HG02798 (cell line): ENCODE measurements at regions not wholly inside any gene's neighbourhood (a gene's known extent, or its start where the extent isn't known, plus 50 kb on each side); places are given as distances from the start of the nearest gene placed in this dataset.

Source experiments
- ATAC-seq: cut with Tn5 transposase; IDR thresholded peaks from one replicate; pipeline ENCODE4 v1.9.1; 2021; ENCODE audit warnings: mild to moderate bottlenecking; ENCODE audit not compliant: unreplicated experiment, poor library complexity

GRCh38 chr10:10311966-10312365, 705.7 kb upstream of the CELF2 start:
- ATAC-seq: no peak

DNA sequence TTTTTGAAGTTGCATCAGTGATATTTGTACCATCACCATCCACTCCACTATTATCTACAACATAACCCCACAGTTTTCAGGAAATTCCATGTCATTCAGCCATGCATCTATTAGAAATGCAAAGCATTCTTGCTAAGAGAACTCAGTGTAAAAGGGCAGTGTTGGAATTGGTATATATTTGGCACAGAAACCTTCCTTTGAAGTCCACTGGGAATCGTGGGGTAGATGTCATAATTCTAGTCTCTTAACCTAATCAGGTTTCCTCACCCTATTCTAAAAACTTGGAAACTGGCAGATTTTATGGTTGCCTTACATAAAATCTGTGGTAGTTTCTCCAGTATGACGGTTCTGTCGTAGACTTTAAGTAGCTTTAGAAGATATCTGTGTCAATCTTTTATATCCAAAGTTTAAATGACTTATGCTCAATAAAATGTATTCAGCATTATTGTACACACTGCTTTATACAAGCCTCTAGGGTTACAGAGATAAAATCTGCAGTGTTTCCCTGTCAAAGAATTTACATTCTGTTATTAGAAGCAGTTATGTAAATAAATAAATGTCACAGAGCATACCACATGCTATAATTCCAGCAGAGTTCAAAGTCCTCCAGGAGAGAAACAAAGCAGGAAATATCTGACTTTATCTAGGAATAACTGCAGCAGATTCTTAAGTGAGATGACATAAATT, 704.4 kb upstream of the CELF2 start:
- ATAC-seq: no peak

DNA sequence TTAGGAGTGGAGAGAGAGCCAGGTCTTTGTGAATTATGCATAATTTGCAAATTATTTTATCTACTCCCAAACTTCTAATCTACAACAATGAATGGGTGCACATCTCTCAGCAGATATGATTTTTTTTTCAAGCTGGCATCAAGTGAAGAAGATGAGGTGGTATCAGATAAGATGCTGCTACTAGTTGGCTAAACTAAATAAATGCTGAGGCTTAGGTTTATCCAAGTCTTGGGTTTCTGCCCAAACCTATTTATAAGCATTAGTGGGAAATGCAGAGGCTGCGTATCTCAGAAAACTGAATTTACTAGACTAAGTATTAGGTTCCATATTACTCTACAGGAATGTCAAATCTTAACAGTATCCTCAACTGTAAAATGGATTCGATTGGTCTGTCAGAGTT, 703.0 kb upstream of the CELF2 start:
- ATAC-seq: no peak

DNA sequence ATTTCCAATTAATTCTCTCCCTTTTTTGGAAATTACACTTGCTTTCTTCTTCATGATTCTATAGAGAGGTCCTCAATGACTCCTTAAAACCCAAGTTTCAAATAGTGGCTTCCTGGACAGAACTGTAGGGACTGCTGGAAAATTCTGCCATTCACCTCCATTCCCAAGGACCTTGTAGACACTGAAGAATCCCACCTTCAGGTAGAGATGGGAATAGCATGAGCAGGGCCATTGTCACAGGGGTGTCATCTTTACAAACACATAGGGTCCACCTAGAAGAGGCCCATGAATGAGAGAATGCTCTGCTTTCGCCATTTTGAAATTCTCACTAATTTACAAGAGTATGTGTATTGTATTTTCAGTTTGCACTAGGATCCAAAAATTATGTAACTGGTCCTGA, 701.7 kb upstream of the CELF2 start:
- ATAC-seq: no peak

DNA sequence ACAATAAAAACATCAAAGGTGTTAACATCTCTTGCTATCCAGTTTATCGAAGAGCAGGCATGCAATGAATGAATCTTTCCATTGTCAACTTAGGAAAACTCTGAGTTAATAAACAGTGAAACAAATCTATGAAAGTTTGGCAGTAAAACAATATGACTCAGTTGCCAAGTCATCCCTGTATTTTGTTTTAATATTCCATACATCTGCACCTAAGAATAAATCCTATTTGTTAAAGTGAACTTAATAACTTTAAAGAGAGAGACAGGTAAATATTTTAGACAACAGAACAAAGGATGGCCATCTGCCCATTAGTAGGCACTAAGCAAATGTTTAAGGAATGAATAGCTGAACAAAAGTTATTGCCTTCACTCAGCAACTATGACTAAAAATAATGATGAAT, 700.5 kb upstream of the CELF2 start:
- ATAC-seq: no peak

DNA sequence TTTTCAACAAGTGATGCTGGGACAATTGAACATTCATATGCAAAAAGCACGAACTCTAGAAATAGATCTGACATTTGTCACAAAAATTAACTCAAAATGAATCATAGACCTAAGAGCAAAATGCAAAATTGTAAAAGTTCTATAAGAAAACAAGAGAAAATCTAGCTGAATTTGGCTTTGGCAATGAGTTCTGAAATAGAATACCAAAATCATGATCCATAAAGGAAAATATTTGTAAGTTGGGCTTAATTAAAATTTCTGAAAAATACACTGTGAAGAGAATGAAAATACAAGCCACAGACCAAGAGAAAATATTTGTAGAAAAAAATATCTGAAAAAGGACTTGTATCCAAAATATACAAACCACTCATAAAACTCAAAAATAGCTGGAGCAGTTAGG, 698.8 kb upstream of the CELF2 start:
- no peak for ATAC-seq

DNA sequence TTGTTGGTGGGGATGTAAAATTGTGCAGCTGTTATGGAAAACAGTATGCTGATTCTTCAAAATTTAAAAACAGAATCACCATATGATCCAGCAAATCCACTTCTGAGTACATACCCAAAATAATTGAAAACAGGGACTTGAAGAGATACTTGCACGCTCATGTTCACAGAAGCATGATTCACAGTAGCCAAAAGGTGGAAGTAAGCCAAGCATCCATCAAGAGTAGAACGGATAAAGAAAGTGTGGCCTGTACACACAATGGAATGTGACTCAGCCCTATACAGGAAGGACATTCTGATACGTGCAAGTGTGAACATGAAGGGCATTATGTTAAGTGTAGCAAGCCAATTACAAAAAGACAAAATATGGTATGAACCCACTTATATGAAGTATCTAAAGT, 696.7 kb upstream of the CELF2 start:
- no peak for ATAC-seq

DNA sequence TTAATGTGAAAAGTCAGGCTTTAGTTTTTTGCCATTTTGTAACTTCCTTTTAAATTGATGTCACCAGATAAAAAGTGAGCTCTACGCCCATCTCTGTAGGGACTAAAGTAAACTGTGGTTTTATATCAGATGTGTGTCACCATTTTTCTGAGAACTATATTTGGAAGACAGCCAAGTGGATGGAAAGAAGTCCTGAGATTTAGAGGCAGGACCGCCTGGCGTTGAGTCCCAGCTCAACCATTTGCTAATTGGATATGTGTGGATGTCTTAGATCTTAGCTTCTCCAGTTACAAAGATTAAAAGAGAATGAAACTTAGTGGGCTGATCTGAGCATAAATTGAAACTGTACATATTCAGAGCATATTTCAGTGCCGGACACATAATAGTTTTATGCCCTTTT, 691.6 kb upstream of the CELF2 start:
- no peak for ATAC-seq

GRCh38 chr10:10327934-10328333, 689.7 kb upstream of the CELF2 start:
- no peak for ATAC-seq

DNA sequence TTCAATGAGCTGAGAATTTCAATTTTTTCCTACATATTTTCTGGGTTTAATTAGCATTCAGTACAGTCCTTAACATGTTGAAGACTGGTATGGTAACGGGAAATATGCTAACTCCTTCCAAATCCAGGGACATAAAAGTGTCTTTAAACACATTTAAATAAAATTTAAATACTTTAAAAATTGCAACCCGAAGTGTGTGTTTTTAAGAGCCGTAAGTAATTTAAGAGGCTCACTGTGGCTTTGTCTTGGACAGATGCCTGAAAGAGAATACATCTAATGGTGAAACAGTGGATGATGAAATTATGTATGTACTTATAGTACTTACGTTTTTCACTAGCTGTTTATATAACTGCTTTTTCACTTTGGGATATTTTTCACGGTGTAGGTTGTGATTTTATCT, 687.3 kb upstream of the CELF2 start:
- ATAC-seq: no peak

GRCh38 chr10:10332786-10333185, 684.9 kb upstream of the CELF2 start:
- ATAC-seq: no peak

- no peak for ATAC-seq
Measured at GRCh38 chr10:10333622-10334021, 684.0 kb upstream of the CELF2 start.

DNA sequence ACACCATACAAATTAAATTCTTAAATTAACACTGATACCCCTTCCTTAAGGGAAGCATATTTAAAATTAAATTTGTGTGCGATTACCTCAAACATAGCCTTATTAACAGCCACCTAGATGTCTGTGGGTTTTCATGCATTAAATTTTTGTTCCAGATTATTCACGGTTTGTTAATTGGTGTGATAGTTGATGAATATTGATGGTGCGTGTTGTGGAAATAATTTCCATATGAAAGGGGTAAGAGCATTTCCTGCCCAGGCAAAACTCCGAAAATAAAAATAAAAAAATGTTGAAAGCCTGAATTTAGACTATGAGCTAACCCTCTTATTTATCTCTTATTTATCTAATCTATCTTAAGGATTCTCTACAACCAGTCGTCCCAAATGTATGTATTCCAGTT, 679.3 kb upstream of the CELF2 start:
- no peak for ATAC-seq

- no peak for ATAC-seq
Measured at GRCh38 chr10:10346390-10347150, 671.1 kb upstream of the CELF2 start.

DNA sequence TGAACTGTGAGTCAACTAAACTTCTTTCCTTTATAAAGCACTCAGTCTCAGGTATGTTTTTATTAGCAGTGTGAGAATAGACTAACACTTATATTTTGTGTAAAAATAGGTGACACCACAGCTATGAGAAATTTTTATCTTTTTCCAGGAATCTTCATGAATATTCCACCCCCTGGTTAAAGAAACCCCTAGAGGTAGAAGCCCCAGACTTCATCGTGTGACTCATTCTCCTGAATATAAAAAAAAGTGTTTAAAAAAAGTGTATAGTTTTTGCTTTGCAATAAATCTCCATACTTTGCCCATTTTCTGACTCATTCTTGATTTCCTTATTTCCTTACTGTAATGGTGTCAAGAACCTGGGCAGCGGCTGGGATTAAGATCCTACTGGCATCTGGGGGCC, 667.6 kb upstream of the CELF2 start:
- no peak for ATAC-seq

- no peak for ATAC-seq
Measured at GRCh38 chr10:10351451-10351850, 666.2 kb upstream of the CELF2 start.

GRCh38 chr10:10353326-10353868, 664.3 kb upstream of the CELF2 start:
- ATAC-seq: no peak

DNA sequence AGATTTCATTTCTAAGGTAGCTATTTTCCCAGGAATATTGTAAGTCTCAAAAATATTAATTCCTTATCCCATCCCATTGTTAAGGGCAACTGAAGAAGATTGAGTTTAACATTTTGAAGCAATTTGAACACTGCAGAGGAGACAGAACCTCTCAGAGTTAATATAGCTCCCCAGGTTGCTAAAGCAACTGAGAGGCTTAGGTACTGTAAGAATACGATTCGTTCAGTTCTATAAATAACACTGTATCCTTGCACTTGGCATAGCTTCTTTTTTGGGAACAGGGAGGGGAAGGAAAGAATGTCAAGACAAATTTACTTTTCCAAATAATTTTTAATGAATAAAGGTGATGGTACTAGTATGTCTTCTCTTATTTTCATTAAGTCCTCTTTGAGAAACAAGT, 658.4 kb upstream of the CELF2 start:
- no peak for ATAC-seq

- no peak for ATAC-seq
Measured at GRCh38 chr10:10361301-10361885, 656.3 kb upstream of the CELF2 start.

DNA sequence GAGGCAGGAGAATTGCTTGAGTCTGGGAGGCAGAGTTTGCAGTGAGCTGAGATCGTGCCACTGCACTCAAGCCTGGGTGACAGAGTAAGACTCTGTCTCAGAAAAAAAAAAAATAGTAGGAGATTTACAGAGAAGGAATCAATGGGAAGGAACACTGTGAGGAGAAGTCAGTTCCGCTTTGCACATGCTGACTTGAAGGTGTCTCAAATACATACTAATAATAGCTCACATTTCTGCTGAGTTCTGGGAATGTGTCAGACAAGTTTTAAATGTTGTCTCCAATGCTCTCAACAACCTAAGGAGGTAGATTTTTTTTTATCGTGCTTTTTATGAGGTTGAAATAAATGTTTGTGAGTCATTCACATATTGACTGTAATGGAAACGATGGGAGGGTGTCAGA, 654.9 kb upstream of the CELF2 start:
- ATAC-seq: no peak

DNA sequence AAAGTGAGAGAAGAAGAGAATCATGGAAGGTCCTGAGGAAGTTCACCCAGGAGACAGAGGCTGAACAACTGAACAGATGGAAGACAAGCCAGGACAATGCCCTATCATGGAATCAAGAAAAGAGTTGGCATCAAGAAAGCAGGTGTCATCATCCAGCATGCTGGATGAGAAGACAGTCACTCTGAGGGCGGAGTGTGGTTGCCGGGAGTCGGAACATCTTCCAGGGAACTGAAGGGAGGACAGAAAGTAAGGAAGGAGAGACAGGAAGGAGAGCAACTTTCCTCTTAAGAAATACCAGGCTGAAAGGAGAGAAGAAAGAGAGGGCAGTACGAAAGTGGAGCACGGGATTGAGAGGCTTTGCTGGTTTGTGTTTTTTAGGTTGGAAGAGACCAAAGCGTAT, 654.5 kb upstream of the CELF2 start:
- ATAC-seq: no peak
